RWPE2 (cell line): ENCODE measurements at regions not wholly inside any gene's neighbourhood (a gene's known extent, or its start where the extent isn't known, plus 50 kb on each side); places are given as distances from the start of the nearest gene placed in this dataset.

ENCODE experiments used
- ATAC-seq: fragments of 200-7000 bp; cut with Tn5 transposase; 3 replicates; pipeline ENCODE4 v1.9.1; 2021; ENCODE audit warnings: low read depth
- DNase-seq: peaks from one replicate; pipeline ENCODE4 v3.0.0-alpha.2; 2020; ENCODE audit warnings: low spot score
- H3K27ac ChIP-seq: fragments of 450-650 bp; 2 replicates; pipeline ENCODE4 v1.5.1; 2017; ENCODE audit warnings: mild to moderate bottlenecking; ENCODE audit not compliant: poor library complexity, severe bottlenecking
- H3K27me3 ChIP-seq: fragments of 250-450 bp; sonication (Bioruptor Pico); 2 replicates; pipeline ENCODE4 v1.5.1; 2021; ENCODE audit warnings: mild to moderate bottlenecking, moderate library complexity; ENCODE audit not compliant: insufficient read depth, poor library complexity, severe bottlenecking
- H3K36me3 ChIP-seq: fragments of 250-450 bp; sonication (Bioruptor Pico); 2 replicates; pipeline ENCODE4 v1.5.1; 2020; ENCODE audit warnings: low read depth, mild to moderate bottlenecking, moderate library complexity
- H3K4me1 ChIP-seq: fragments of 250-450 bp; sonication (Bioruptor Pico); 2 replicates; pipeline ENCODE4 v1.5.1; 2021; ENCODE audit warnings: mild to moderate bottlenecking, moderate library complexity; ENCODE audit not compliant: insufficient read depth, poor library complexity, severe bottlenecking
- H3K4me3 ChIP-seq: fragments of 250-450 bp; sonication (Bioruptor Pico); 2 replicates; pipeline ENCODE4 v1.5.1; 2021; ENCODE audit warnings: mild to moderate bottlenecking, moderate library complexity; ENCODE audit not compliant: severe bottlenecking
- H3K9me3 ChIP-seq: fragments of 250-450 bp; sonication (Bioruptor Pico); 2 replicates; pipeline ENCODE4 v1.5.1; 2021; ENCODE audit warnings: mild to moderate bottlenecking, moderate library complexity; ENCODE audit not compliant: severe bottlenecking
- CTCF ChIP-seq: fragments of 450-650 bp; IDR thresholded peaks from one replicate; pipeline ENCODE4 v1.5.1; 2017; ENCODE audit warnings: mild to moderate bottlenecking, moderate library complexity; ENCODE audit not compliant: poor library complexity, severe bottlenecking

GRCh38 chr10:32109603-32110002 lies 53.4 kb upstream of the KIF5B start:
- ATAC-seq = no peak
- no peak overlapping the region for H3K27ac ChIP-seq
- DNase-seq = no peak
- H3K4me1 ChIP-seq = peaks cover 8% of the 10 kb centered on the region
- no peak for TF ChIP-seq CTCF
- no peaks in the 10 kb centered on the region for H3K36me3 ChIP-seq
- H3K9me3 ChIP-seq = no peaks in the 10 kb centered on the region
- no peaks in the 10 kb centered on the region for H3K27me3 ChIP-seq
- H3K4me3 ChIP-seq = no peak overlapping the region
